Stimulated activated CD8-positive, alpha-beta memory T cell treated with anti-CD3 and anti-CD28 coated beads, Interleukin-7, amount 100 ng/mL, for 4 hours (primary cell): ENCODE measurements at regions not wholly inside any gene's neighbourhood (a gene's known extent, or its start where the extent isn't known, plus 50 kb on each side); places are given as distances from the start of the nearest gene placed in this dataset.
"Not testable (repeated sequence)": the region's sequence is repeated elsewhere in the genome, so short reads cannot be mapped to it uniquely, and the experiment has no call there.

ENCODE experiments used
- DNase-seq, 2 donors: peaks; one replicate each; pipeline ENCODE4 v3.0.0-alpha.2; 2020; ENCODE audit warnings: low read depth in 2 of 2

DNA sequence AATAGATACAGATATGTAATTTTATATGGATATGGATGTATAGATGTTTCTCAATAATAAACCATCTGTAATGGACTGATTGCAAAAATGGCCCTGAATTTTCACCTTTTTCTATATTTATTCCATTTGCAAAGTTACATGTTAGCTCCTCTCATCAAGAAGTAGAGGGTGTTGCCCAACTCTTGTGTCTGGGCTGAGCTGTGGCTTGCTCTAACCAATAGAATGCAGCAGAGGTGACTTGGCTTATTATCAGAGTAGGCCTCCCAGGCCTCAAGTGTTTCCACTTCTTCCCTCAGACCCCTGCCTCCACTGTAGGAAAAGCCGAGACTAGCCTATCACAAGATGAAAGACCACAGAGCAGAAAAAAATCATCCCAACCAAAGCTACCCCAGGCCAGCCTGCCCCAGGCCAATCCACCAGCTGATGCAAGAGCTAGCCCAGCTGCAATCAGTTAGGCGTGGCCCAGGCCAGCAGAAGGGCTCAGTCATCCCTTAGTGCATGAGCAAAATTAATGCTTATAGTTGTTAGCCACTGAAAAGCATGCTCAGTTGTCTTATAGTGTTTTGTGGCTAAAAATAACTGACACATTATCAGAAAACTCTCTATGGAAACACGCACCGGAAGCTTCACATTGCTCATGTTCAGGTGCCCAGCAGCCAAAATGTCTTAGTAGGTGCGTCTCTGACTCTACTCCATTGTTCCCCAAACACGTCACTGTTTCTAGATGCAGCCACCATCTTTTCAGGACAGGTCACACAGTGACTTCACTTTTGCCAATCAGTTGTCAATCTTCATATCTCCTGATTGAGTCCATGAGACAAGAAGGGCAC lies 464.0 kb downstream of the FBXO15 start:
- no peak for DNase-seq

GRCh38 chr18:73681912-73682311 lies 465.7 kb downstream of the FBXO15 start:
- no peak for DNase-seq

DNA sequence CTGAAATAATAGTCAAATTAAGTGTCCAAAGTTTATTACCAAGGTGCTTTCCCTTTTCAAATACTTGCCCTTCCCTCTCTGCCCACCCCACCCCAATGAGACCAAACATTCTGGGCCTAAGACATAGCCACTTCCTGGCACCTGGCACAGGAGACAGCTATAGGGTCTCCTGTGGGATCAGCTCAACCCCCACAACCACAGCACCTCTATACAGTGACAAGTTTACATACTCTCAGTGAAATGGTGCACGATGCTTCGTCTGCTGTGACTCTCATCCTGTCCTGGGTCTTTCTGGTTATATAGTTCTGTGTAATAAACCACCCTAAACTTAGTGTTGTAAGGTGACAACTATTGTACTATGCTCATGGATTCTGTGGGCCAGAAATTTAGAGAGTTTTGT lies 466.2 kb downstream of the FBXO15 start:
- DNase-seq, result no peak

DNA sequence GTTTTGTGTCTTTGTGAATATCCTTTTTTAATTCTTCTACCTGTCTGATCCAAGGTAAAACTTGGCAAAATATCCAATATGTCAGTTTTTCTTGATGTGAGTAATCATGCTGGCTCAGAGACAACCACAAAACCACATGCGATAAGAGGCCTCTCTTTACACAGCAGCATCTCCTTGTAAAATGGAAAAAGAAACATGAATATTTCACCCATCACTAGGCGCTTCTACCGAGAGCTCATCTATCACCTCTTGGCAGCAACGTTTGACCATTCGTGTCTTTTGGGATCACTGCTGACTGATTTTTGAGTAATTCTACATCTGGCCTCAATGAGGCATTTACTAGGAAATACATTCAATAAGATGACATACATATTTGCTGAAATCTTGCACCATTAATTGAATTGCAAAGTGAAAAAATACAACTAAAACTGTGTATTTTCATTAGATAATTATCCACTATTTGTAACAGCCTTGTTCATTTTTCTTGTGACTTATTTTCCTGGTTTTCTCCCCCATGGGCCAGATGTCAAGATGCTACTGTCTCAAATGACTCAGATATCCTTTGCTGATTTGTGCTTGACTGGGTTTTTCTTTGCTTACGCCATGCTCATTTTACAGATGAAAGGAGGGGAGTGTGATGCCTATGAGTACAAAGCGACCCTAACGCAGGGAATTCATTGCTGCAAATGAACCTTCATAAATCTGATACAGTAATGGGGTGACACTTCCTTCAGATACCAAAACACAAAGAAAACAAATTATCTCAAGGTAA lies 467.5 kb downstream of the FBXO15 start:
- DNase-seq, result no peak

- no peak for DNase-seq
Observed at GRCh38 chr18:73677450-73677849, 470.2 kb downstream of the FBXO15 start.

- no peak for DNase-seq
Observed at GRCh38 chr18:73674125-73674865, 473.3 kb downstream of the FBXO15 start.

DNA sequence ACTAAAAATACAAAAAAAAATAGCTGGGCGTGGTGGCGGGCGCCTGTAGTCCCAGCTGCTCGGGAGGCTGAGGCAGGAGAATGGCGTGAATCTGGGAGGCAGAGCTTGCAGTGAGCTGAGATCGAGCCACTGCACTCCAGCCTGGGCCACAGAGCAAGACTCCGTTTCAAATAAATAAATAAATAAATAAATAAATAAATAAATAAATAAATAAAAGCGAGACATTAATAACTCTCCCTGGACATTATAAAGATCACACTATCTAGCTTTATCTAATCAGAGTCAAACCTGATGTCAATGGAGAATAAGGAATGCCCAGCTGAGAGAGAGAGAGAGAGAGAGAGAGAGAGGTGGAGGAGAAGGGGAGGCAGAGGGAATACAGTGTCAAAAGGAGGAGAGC lies 476.2 kb downstream of the FBXO15 start:
- DNase-seq, result not testable (repeated sequence)

GRCh38 chr18:73670524-73670923 lies 477.1 kb downstream of the FBXO15 start:
- no peak for DNase-seq

DNA sequence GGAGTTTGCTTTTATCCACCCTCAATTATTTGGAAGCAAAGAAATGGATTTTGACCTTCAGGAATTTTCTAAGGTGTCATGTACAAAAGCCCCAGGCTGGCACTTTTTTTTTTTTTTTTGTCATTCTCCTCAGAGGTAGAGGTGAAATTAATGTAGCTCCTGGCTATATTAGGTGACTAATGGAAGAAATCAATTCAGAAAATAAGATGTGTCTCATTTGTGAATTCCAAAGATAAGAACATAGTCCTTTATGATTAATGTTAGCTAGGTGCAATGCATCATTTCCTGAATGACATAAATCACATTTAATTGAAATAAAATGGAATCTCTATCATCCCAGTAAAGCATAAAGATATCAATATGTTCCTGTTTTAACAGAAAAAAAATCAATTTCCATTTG lies 477.6 kb downstream of the FBXO15 start:
- DNase-seq, result no peak

GRCh38 chr18:73669297-73669696 lies 478.3 kb downstream of the FBXO15 start:
- no peak for DNase-seq

DNA sequence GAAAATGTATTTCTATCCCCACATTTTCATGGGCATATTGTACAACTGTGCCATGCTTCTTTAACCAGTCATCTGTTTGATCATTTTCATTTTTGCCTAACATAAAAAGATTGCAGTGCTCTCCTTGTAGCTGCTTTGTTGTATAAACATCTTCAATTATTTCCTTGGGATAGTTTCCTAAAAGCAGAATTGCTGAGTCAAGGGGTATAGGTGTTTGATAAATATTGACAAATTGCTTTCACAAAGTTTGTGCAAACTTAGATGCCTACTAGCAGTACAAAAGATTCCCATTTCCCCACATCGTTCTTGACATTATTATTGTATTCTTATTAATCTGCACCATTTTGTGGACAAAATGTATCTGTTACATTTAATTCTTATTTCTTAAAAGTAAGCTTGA lies 479.6 kb downstream of the FBXO15 start:
- DNase-seq, result no peak

DNA sequence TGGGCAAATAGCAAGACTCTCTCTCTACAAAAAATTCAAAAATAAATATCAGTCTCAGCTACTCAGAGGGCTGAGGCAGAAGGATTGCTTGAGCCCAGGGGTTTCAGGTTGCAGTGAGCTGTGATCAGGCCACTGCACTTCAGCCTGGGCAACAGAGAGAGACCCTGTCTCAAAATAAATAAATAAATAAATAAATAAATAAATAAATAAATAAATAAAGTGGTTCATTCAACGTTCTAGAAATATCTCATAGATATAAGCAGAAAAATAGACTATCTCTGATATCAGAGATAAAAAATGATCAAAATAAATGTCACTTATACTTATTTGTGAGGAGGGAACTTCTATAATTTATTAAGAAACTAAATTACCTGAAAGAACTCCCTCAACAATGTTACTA lies 480.9 kb downstream of the FBXO15 start:
- no peak for DNase-seq

DNA sequence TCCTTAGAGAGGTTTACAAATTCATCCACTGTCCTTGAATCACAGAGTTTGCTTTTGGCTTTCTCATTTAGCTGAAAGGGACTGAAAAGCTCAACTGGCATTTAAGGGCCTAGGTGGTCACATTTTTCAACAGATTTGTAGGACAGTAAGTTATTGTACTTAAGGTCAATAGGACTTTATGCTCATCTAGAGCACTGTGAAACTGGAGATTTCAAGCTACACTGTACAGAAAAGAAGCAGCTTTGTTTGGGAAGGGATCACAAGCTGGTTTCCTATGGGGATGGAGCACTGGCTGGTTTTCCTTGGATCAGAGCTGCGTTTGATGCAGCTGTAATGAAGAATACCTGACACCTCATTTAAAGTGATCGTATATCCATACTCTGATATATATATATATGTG lies 482.7 kb downstream of the FBXO15 start:
- DNase-seq, result no peak

- DNase-seq, result no peak
Observed at GRCh38 chr18:73663581-73663980, 484.1 kb downstream of the FBXO15 start.

DNA sequence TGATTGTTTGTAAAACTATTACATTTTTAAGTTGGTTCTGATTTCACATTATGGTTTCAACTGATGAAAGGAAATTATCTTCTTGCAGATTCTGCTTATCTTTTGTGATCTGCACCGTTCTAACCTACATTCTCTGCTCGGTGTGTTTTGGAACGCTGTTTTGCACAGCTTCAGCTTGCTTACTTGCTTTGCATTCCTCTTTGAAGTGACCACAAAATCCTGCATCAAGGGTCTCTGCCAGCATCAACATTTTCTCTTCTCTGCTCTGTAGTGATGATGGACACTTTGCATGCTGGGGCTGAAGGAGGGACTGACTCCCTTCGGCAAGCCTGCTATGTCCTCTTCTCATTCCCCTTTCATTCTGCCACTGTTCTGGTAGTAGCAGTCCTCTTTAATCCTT lies 485.2 kb downstream of the FBXO15 start:
- DNase-seq, result no peak

DNA sequence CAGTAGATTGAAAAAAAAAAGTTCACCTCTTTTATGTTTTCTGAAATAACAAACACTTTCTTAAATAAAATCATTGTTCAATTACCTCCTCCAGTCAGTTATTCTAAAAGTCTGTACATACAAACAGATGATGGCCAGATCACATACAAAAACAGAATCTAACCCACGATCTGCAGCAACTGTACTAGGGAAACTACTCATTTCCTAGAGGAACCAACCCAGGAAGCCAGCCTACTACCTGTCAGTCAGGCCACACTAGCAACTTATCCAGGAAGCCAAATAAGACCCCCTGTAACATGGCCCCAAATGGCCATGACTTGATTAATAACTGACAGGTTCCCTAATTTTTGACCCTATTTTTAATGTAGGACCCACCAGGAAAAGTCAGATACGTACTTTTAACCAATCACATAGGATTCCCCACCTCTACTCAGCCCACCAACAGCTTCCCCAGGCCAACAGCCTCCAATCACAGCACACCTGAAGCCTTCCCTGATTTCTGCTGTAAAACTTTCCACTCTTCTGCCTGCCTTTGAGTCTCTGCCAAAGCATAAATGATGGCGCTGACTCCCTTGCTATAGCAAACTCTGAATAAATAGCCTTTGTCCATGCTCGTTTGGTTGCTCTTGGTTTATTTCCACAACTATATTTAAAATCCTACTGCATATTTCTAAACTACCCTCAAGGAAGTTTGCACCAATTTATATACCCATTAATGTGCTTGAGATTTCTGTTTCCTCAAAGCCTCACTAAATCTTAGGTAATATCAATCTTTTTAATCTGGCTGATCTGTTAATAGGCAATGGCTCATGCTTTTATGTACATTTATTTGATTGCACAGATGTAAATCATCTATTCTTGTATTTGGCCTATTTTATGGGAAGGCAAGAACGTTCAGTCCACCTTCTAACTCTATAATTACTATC lies 486.4 kb downstream of the FBXO15 start:
- no peak for DNase-seq

DNA sequence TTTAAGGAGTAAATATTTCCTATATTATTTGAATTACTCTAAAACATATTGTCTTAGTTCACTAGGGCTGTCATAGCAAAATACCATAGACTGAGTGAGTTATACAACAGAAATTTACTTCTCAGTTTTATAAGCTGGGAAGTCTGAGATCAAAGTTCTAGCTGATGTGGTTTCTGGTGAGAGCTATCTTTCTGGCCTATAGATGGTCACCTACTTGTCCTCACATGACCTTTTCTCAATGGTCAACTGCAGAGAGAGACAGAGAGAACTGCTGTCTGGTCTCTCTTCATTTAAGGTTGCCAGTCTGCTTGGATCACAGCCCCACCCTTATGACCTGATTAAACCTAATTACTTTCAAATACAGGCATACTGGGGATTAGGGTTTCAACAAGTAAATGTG lies 490.9 kb downstream of the FBXO15 start:
- DNase-seq, result no peak

- no peak for DNase-seq
Observed at GRCh38 chr18:73653827-73654226, 493.8 kb downstream of the FBXO15 start.

- no peak for DNase-seq
Observed at GRCh38 chr18:73653251-73653650, 494.4 kb downstream of the FBXO15 start.

DNA sequence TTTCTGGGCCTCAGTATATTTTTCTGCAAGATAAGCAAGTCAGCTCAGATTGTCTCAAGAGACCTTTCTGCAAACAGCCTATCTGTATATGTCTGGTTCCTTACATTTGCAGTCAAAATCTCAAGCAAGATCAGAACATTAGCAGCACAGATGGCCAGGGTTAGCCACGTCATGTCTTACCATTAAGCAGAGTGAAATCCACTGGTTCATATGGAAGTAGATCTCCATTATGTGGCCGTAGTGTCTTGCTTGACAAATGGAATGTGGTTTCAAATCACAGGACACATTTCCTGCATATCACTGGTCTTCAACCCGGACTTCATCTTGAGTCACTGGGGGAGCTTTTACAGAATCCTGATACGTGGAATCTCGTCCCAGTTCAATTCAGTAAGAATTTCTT lies 500.2 kb downstream of the FBXO15 start:
- DNase-seq, result no peak

DNA sequence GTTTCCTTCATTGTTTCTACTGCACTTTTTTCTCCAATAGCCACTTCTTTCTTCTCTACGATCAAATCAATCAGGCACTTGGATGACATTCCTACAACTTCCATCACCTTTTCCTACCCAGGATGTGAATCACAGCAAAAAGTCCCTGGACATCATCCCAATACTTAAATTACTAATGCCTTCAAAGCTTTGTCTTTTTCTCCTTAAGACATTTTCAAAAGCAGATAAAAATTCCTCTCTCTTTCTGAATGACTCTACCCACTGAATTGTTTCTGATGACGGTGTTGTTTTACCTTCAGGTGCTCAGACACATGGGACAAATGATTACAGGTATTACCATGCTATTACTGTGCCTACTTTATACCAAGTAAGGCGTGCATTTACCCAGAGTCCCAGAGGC lies 500.9 kb downstream of the FBXO15 start:
- DNase-seq, result no peak
